ENCODE measurements at regions not wholly inside any gene's neighbourhood (a gene's known extent, or its start where the extent isn't known, plus 50 kb on each side); places are given as distances from the start of the nearest gene placed in this dataset.

DNA sequence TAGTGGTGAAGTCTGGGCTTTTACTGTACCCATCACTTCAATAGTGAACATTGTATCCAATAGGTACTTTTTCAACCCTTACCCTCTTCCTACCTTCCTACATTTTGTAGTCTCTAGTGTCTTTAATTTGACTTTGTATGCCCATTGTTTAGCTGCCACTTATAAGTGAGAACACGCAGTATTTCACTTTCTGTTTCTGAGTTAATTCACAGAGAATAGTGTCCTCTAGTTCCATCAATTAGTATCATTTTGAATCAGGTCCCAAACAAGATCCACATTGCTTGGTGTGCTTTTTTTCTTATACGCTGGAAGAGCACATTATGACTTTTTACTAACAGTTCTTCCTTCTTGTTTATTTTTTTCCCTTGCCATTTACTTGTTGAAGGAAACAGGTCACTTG is 176.0 kb upstream of the WDFY3 start:
- H3K4me3 ChIP-seq: no peak overlapping the region
- no peak for TF ChIP-seq POLR2A (IDR thresholded peaks at IDR 0.05)
- TF ChIP-seq POLR2AphosphoS5 (IDR thresholded peaks at IDR 0.05): no peak
- TF ChIP-seq EP300 (IDR thresholded peaks at IDR 0.05): no peak
- TF ChIP-seq, protein P1, sequence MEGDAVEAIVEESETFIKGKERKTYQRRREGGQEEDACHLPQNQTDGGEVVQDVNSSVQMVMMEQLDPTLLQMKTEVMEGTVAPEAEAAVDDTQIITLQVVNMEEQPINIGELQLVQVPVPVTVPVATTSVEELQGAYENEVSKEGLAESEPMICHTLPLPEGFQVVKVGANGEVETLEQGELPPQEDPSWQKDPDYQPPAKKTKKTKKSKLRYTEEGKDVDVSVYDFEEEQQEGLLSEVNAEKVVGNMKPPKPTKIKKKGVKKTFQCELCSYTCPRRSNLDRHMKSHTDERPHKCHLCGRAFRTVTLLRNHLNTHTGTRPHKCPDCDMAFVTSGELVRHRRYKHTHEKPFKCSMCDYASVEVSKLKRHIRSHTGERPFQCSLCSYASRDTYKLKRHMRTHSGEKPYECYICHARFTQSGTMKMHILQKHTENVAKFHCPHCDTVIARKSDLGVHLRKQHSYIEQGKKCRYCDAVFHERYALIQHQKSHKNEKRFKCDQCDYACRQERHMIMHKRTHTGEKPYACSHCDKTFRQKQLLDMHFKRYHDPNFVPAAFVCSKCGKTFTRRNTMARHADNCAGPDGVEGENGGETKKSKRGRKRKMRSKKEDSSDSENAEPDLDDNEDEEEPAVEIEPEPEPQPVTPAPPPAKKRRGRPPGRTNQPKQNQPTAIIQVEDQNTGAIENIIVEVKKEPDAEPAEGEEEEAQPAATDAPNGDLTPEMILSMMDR (IDR thresholded peaks at IDR 0.05): no peak
- no peak overlapping the region for H3K27ac ChIP-seq
- H3K27me3 ChIP-seq: no peaks in the 10 kb centered on the region
- ATAC-seq: no peak
- H3K4me1 ChIP-seq: peaks cover 0 to 3% (median 0%) of the 10 kb centered on the region in 3 donors
- no peaks in the 10 kb centered on the region for H3K9me3 ChIP-seq
- no peaks in the 10 kb centered on the region for H3K36me3 ChIP-seq
- WGBS, 2 donors (ENCODE audit: low coverage in 1 of 2): 50 to 61% methylated on average over 1 to 2 of the region's 2 CpGs

DNA sequence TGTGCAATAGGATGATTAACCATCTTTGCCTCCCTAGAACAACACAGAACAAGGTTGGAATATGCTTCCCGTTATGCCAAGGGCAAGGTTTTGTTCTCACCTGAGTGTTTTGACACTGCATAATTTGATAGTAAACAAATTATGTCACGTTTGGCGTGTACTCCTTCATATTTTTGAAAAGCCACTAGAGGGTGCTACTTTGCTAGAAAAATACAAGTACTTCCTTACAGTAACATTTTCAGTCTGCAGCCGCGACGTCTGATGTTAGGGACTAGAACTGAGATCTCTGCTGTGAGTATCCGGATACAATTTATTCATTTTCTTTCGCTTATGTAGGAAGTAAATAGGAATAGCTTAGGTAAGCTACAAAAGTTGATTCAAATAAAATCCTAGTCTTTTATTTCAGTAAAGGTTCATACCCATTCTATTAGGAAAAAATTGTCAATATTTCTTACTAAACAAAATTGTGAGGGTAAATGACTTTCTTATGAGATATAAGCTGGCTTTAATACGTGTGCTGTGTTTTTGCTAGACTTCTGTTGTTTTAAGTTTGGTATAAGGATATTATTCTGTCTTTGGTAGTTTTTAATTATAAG is 181.1 kb upstream of the WDFY3 start:
- no peak overlapping the region for H3K27ac ChIP-seq
- no peak overlapping the region for H3K4me3 ChIP-seq
- WGBS, 2 donors (ENCODE audit: low coverage in 1 of 2): 4 to 5% methylated on average over 9 of the region's 9 CpGs
- H3K9me3 ChIP-seq: no peaks in the 10 kb centered on the region
- no peaks in the 10 kb centered on the region for H3K27me3 ChIP-seq
- peak; percentile 67 for ATAC-seq
- H3K36me3 ChIP-seq: no peaks in the 10 kb centered on the region
- TF ChIP-seq, protein P1 (IDR thresholded peaks at IDR 0.05): peak; percentile 29 to 66 (median 61)
- TF ChIP-seq EP300 (IDR thresholded peaks at IDR 0.05): no peak
- TF ChIP-seq POLR2AphosphoS5 (IDR thresholded peaks at IDR 0.05): no peak
- TF ChIP-seq POLR2A (IDR thresholded peaks at IDR 0.05): no peak
- peaks cover 0 to 8% (median 0%) of the 10 kb centered on the region in 3 donors for H3K4me1 ChIP-seq

DNA sequence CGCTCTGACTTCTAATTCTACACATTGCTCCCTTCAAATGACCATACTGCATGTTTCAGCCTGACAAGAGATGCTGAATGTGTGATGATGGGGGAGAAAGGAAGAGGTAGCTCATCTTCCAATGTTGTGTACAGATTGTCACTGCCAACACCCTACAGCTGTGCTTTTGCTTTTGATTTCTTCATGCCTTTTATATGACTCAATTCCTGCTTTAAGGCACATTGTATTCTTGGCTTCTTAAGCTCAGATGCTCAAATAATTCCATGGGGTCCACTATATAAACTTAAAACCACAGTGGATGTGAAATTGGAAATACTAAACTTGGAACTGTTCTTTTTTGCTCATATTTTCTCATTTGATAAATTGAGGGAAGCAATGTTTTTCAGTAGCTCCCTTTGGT is 183.2 kb upstream of the WDFY3 start:
- H3K27me3 ChIP-seq: no peaks in the 10 kb centered on the region
- H3K36me3 ChIP-seq: no peaks in the 10 kb centered on the region
- 82% methylated on average over 1 of the region's 1 CpG; no CpG with 5 or more reads in 1 of the 2 donors for WGBS, 2 donors (ENCODE audit: low coverage in 1 of 2)
- H3K27ac ChIP-seq: no peak overlapping the region
- H3K4me1 ChIP-seq: peaks cover 0 to 8% (median 0%) of the 10 kb centered on the region in 3 donors
- ATAC-seq: peak; percentile 63
- H3K4me3 ChIP-seq: no peak overlapping the region
- H3K9me3 ChIP-seq: no peaks in the 10 kb centered on the region
- TF ChIP-seq POLR2AphosphoS5 (IDR thresholded peaks at IDR 0.05): peak; percentile 17
- TF ChIP-seq, protein P1 (IDR thresholded peaks at IDR 0.05): no peak

DNA sequence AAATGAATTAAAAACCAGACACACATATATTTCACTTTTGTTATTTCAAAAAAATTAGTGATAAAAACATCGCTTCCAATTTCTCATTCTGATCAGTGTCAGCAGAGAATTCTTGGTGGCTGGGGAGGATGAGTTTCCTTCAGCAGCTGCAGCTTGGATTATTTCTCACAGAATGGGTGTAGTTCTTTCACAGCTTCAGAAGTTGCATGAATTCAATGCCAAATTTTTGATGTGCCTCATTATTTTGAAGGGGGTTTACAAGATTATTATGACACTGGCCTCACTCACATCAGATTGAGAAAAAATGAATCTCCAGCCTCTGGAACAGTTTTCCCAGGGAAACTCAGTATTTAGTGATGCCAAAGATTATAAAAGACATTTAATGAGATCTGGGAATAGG is 184.9 kb upstream of the WDFY3 start:
- Histone ChIP-seq H3K27me3 (no peaks in the 10 kb centered on the region), H3K4me3 (no peak overlapping the region), H3K4me1 (peaks cover 0 to 8% (median 0%) of the 10 kb centered on the region in 3 donors), H3K36me3 (no peaks in the 10 kb centered on the region), H3K9me3 (no peaks in the 10 kb centered on the region), H3K27ac (no peak overlapping the region)
- ATAC-seq: no peak
- no peak for TF ChIP-seq POLR2A (IDR thresholded peaks at IDR 0.05)
- no peak for TF ChIP-seq POLR2AphosphoS5 (IDR thresholded peaks at IDR 0.05)
- TF ChIP-seq, protein P1 (IDR thresholded peaks at IDR 0.05): no peak
- TF ChIP-seq EP300 (IDR thresholded peaks at IDR 0.05): no peak
- 67 to 75% methylated on average over 1 of the region's 1 CpG for WGBS, 2 donors (ENCODE audit: low coverage in 1 of 2)

DNA sequence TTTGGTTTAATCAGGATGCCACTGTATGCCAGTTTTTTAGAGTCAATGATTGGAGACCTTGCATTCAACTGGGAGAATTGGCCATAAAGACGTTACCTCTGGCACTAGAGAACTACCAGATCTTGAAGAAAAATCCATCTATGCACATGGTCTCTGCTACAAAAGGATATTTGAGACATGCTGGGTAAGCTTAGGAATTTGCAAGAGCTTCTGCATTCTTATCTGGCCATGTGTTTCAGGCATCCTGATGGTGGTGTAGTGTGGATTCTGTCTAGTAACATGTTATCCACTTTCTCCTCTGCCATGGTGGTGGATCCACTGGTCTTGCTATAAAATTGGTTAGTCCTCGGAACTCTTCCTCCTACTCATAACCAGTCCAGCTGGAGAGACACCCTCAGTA is 185.3 kb upstream of the WDFY3 start:
- Histone ChIP-seq H3K4me1 (peaks cover 0 to 8% (median 0%) of the 10 kb centered on the region in 3 donors), H3K36me3 (no peaks in the 10 kb centered on the region), H3K27me3 (no peaks in the 10 kb centered on the region), H3K9me3 (no peaks in the 10 kb centered on the region), H3K4me3 (no peak overlapping the region), H3K27ac (no peak overlapping the region)
- no peak for ATAC-seq
- WGBS, 2 donors (ENCODE audit: low coverage in 1 of 2): 77 to 83% methylated on average over 2 of the region's 2 CpGs
- TF ChIP-seq POLR2A (IDR thresholded peaks at IDR 0.05) (no peak), EP300 (IDR thresholded peaks at IDR 0.05) (no peak)
- TF ChIP-seq, protein P1 (IDR thresholded peaks at IDR 0.05): no peak
